ENCODE measurements at regions not wholly inside any gene's neighbourhood (a gene's known extent, or its start where the extent isn't known, plus 50 kb on each side); places are given as distances from the start of the nearest gene placed in this dataset.

GRCh38 chr2:120887320-120887697, 151.6 kb downstream of the GLI2 start:
- H3K27me3 ChIP-seq (ENCODE audit: control insufficient read depth in 2 of 2, insufficient read depth in 2 of 2, low read length in 2 of 2): peaks cover 5 to 10% of the 10 kb centered on the region in 2 experiments
- H3K4me1 ChIP-seq (ENCODE audit: control insufficient read depth, extremely low read depth, insufficient read depth, low read length): no peaks in the 10 kb centered on the region
- H3K9me3 ChIP-seq (replicated peaks; ENCODE audit: control insufficient read depth, insufficient read depth, low read length): no peaks in the 10 kb centered on the region
- H3K79me2 ChIP-seq (ENCODE audit: control insufficient read depth, insufficient read depth, low read length): no peaks in the 10 kb centered on the region
- H3K4me3 ChIP-seq (replicated peaks in 1 of 3; ENCODE audit: insufficient read depth in 1 of 3, low read depth in 1 of 3, low read length in 3 of 3): no peak overlapping the region
- DNase-seq (ENCODE audit: low read depth, low spot score) (no peak), FAIRE-seq (no peak)
- no peak overlapping the region for H3K27ac ChIP-seq (ENCODE audit: insufficient read depth, low read depth, low read length)
- intact Hi-C loops (cut with micrococcal nuclease) (no loop called here), dilution Hi-C loops (cut with MboI; ENCODE audit: extremely low pct_ligation_motif_present, low sequenced_read_pairs) (no loop called here)
- no peaks in the 10 kb centered on the region for H4K20me1 ChIP-seq (replicated peaks; ENCODE audit: control insufficient read depth, extremely low read depth, insufficient read depth, low read length)
- TF ChIP-seq GATA2 (IDR thresholded peaks at IDR 0.05; ENCODE audit: insufficient read depth, insufficient read length, low read depth, low read length) (no peak), JUN (IDR thresholded peaks at IDR 0.05; ENCODE audit: borderline replicate concordance, insufficient read depth, insufficient read length, low read depth) (no peak)
- POLR2A ChIA-PET: no interaction called here
- H2AFZ ChIP-seq (ENCODE audit: low read depth, low read length): no peak overlapping the region
- H3K4me2 ChIP-seq (ENCODE audit: insufficient read depth, low read length): no peak overlapping the region
- BruUV-seq (replicated peaks): no TSS peak
- CTCF ChIA-PET: no interaction called here
- H3K9ac ChIP-seq (replicated peaks; ENCODE audit: extremely low read depth, insufficient read depth, low read length): no peak overlapping the region
- no peaks in the 10 kb centered on the region for H3K36me3 ChIP-seq (ENCODE audit: control insufficient read depth in 2 of 2, extremely low read depth in 1 of 2, insufficient read depth in 2 of 2, low read length in 2 of 2)
- H3K9me1 ChIP-seq (replicated peaks; ENCODE audit: control insufficient read depth, extremely low read depth, insufficient read depth, low read length): no peaks in the 10 kb centered on the region

- H3K9me1 ChIP-seq (replicated peaks; ENCODE audit: control insufficient read depth, extremely low read depth, insufficient read depth, low read length): no peaks in the 10 kb centered on the region
- no peak overlapping the region for H3K4me2 ChIP-seq (ENCODE audit: insufficient read depth, low read length)
- H3K27ac ChIP-seq (ENCODE audit: insufficient read depth, low read depth, low read length): no peak overlapping the region
- TF ChIP-seq, protein P1, sequence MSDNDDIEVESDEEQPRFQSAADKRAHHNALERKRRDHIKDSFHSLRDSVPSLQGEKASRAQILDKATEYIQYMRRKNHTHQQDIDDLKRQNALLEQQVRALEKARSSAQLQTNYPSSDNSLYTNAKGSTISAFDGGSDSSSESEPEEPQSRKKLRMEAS (IDR thresholded peaks at IDR 0.05; ENCODE audit: insufficient read depth, insufficient read length): no peak
- TF ChIP-seq MYC (IDR thresholded peaks at IDR 0.05; ENCODE audit: low read depth, low read length) (no peak), CTCF (IDR thresholded peaks at IDR 0.05; ENCODE audit: extremely low read depth in 1 of 2, insufficient read depth in 1 of 2, low read depth in 1 of 2, low read length in 2 of 2) (no peak), POLR2A (IDR thresholded peaks at IDR 0.05; ENCODE audit: low read depth, low read length) (no peak), GATA2 (IDR thresholded peaks at IDR 0.05; ENCODE audit: insufficient read depth, insufficient read length, low read depth, low read length) (no peak)
- no peaks in the 10 kb centered on the region for H3K4me1 ChIP-seq (ENCODE audit: control insufficient read depth, extremely low read depth, insufficient read depth, low read length)
- DNase-seq (ENCODE audit: low read depth, low spot score) (no peak), FAIRE-seq (no peak)
- H4K20me1 ChIP-seq (replicated peaks; ENCODE audit: control insufficient read depth, extremely low read depth, insufficient read depth, low read length): no peaks in the 10 kb centered on the region
- no peaks in the 10 kb centered on the region for H3K9me3 ChIP-seq (replicated peaks; ENCODE audit: control insufficient read depth, insufficient read depth, low read length)
- dilution Hi-C loops (cut with MboI; ENCODE audit: extremely low pct_ligation_motif_present, low sequenced_read_pairs) (no loop called here), intact Hi-C loops (cut with micrococcal nuclease) (no loop called here)
- no TSS peak for BruUV-seq (replicated peaks)
- H3K9ac ChIP-seq (replicated peaks; ENCODE audit: extremely low read depth, insufficient read depth, low read length): no peak overlapping the region
- ChIA-PET CTCF (no interaction called here), POLR2A (no interaction called here)
- no peak overlapping the region for H2AFZ ChIP-seq (ENCODE audit: low read depth, low read length)
- no peaks in the 10 kb centered on the region for H3K79me2 ChIP-seq (ENCODE audit: control insufficient read depth, insufficient read depth, low read length)
- peaks cover 5 to 10% of the 10 kb centered on the region in 2 experiments for H3K27me3 ChIP-seq (ENCODE audit: control insufficient read depth in 2 of 2, insufficient read depth in 2 of 2, low read length in 2 of 2)
- no peak overlapping the region for H3K4me3 ChIP-seq (replicated peaks in 1 of 3; ENCODE audit: insufficient read depth in 1 of 3, low read depth in 1 of 3, low read length in 3 of 3)
- H3K36me3 ChIP-seq (ENCODE audit: control insufficient read depth in 2 of 2, extremely low read depth in 1 of 2, insufficient read depth in 2 of 2, low read length in 2 of 2): no peaks in the 10 kb centered on the region
Measured at GRCh38 chr2:120887741-120888231, 152.1 kb downstream of the GLI2 start.
